ENCODE measurements at regions not wholly inside any gene's neighbourhood (a gene's known extent, or its start where the extent isn't known, plus 50 kb on each side); places are given as distances from the start of the nearest gene placed in this dataset.

DNA sequence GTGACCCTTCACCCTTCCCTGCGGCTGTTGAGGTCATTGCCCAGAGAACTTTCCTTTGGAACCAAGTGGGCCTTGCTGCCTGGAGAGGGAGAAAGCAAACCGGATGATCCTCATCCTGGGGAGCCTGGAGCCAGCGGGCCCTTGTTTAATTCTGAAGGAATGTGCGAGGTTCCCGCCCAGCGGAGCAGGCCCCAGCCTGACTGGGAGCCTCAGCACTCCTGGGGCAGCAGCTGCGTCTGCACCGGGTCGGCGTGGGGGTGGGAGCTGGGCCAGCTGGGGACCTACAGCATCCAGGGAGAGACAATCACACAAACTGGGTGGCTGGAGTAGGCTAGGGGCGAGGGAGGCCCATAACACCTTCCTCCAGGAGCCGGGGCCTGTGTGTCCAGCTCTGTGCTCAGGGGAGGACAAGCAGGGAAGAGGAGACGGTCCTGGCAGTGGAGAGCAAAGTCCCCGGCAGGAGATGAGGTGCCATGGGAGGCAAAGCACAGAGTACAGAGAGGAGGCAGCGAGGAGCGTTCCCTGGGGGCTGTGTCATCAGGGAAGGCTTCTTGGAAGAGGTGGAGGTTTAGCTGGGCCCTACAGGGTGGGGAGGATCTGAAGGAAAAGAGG, 61.9 kb upstream of the HAAO start (continued):
- TF ChIP-seq, protein P1, sequence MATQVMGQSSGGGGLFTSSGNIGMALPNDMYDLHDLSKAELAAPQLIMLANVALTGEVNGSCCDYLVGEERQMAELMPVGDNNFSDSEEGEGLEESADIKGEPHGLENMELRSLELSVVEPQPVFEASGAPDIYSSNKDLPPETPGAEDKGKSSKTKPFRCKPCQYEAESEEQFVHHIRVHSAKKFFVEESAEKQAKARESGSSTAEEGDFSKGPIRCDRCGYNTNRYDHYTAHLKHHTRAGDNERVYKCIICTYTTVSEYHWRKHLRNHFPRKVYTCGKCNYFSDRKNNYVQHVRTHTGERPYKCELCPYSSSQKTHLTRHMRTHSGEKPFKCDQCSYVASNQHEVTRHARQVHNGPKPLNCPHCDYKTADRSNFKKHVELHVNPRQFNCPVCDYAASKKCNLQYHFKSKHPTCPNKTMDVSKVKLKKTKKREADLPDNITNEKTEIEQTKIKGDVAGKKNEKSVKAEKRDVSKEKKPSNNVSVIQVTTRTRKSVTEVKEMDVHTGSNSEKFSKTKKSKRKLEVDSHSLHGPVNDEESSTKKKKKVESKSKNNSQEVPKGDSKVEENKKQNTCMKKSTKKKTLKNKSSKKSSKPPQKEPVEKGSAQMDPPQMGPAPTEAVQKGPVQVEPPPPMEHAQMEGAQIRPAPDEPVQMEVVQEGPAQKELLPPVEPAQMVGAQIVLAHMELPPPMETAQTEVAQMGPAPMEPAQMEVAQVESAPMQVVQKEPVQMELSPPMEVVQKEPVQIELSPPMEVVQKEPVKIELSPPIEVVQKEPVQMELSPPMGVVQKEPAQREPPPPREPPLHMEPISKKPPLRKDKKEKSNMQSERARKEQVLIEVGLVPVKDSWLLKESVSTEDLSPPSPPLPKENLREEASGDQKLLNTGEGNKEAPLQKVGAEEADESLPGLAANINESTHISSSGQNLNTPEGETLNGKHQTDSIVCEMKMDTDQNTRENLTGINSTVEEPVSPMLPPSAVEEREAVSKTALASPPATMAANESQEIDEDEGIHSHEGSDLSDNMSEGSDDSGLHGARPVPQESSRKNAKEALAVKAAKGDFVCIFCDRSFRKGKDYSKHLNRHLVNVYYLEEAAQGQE (IDR thresholded peaks at IDR 0.05; ENCODE audit: unreplicated experiment), result no peak
- no peak for TF ChIP-seq EZH2 (IDR thresholded peaks at IDR 0.05; ENCODE audit: low read depth, unreplicated experiment)

DNA sequence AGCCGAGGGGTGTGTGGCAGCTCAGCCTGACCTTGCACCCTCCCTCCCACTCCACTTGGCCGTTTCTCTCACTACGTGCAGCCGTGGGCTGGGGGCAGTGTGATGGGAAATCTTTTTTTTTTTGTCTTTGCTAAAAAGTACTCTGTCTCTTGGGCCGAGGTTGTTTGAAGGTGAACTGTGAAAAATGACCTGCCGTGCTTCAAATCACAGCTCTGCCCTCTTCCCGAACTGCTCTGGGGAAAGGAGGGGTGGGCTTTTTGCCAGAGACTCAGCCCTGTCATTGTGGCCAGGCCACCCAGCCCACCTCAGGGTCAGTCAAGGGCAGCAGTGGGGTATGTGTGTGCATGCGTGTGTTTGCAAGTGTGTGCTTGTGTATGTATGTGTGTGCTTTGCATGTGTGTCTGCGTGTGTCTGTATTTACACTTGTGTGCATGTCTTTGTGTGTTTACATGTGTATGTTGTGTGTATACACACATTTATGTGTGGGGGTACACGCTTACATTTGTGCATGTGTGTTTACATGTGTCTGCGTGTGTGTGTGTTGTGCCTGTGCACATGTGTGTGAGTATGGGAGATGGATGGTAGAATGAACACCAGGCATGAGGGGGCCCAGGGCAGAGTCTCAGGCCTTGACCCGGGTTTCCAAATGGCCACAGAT, 61.3 kb upstream of the HAAO start:
- Mint-ChIP-seq H3K4me1 (peaks cover 2% of the 10 kb centered on the region), H3K27me3 (ENCODE audit: insufficient read depth, low read depth, poor library complexity) (no peaks in the 10 kb centered on the region), H3K27ac (peak overlapping the region; percentile 66; the same call in 1 of the 2 replicates), H3K36me3 (ENCODE audit: low read depth) (no peaks in the 10 kb centered on the region), H3K9me3 (no peaks in the 10 kb centered on the region), H3K4me3 (no peak overlapping the region)
- Histone ChIP-seq H3K4me1 (ENCODE audit: insufficient read depth) (no peaks in the 10 kb centered on the region), H3K36me3 (ENCODE audit: insufficient read depth) (no peaks in the 10 kb centered on the region), H2AFZ (no peak overlapping the region), H3K4me2 (no peak overlapping the region), H4K20me1 (replicated peaks; ENCODE audit: insufficient read depth) (no peaks in the 10 kb centered on the region), H3K9me2 (ENCODE audit: insufficient read depth) (no peaks in the 10 kb centered on the region), H3K79me2 (replicated peaks; ENCODE audit: insufficient read depth) (no peaks in the 10 kb centered on the region), H3K27ac (ENCODE audit: low read depth) (no peak overlapping the region), H3F3A (replicated peaks; ENCODE audit: low read depth) (no peaks in the 10 kb centered on the region), H3K4me3 (no peak overlapping the region), H3K27me3 (ENCODE audit: insufficient read depth) (no peaks in the 10 kb centered on the region)
- TF ChIP-seq CREB1 (CRISPR knock-in tag; IDR thresholded peaks at IDR 0.05; ENCODE audit: low read depth) (no peak), ZNF114 (CRISPR knock-in tag; IDR thresholded peaks at IDR 0.05) (no peak), JUNB (IDR thresholded peaks at IDR 0.05; ENCODE audit: unreplicated experiment) (no peak), NANOG (IDR thresholded peaks at IDR 0.05; ENCODE audit: borderline replicate concordance) (no peak)
- TF ChIP-seq, protein P1 (IDR thresholded peaks at IDR 0.05; ENCODE audit: unreplicated experiment), result no peak
- TF ChIP-seq, protein P2, sequence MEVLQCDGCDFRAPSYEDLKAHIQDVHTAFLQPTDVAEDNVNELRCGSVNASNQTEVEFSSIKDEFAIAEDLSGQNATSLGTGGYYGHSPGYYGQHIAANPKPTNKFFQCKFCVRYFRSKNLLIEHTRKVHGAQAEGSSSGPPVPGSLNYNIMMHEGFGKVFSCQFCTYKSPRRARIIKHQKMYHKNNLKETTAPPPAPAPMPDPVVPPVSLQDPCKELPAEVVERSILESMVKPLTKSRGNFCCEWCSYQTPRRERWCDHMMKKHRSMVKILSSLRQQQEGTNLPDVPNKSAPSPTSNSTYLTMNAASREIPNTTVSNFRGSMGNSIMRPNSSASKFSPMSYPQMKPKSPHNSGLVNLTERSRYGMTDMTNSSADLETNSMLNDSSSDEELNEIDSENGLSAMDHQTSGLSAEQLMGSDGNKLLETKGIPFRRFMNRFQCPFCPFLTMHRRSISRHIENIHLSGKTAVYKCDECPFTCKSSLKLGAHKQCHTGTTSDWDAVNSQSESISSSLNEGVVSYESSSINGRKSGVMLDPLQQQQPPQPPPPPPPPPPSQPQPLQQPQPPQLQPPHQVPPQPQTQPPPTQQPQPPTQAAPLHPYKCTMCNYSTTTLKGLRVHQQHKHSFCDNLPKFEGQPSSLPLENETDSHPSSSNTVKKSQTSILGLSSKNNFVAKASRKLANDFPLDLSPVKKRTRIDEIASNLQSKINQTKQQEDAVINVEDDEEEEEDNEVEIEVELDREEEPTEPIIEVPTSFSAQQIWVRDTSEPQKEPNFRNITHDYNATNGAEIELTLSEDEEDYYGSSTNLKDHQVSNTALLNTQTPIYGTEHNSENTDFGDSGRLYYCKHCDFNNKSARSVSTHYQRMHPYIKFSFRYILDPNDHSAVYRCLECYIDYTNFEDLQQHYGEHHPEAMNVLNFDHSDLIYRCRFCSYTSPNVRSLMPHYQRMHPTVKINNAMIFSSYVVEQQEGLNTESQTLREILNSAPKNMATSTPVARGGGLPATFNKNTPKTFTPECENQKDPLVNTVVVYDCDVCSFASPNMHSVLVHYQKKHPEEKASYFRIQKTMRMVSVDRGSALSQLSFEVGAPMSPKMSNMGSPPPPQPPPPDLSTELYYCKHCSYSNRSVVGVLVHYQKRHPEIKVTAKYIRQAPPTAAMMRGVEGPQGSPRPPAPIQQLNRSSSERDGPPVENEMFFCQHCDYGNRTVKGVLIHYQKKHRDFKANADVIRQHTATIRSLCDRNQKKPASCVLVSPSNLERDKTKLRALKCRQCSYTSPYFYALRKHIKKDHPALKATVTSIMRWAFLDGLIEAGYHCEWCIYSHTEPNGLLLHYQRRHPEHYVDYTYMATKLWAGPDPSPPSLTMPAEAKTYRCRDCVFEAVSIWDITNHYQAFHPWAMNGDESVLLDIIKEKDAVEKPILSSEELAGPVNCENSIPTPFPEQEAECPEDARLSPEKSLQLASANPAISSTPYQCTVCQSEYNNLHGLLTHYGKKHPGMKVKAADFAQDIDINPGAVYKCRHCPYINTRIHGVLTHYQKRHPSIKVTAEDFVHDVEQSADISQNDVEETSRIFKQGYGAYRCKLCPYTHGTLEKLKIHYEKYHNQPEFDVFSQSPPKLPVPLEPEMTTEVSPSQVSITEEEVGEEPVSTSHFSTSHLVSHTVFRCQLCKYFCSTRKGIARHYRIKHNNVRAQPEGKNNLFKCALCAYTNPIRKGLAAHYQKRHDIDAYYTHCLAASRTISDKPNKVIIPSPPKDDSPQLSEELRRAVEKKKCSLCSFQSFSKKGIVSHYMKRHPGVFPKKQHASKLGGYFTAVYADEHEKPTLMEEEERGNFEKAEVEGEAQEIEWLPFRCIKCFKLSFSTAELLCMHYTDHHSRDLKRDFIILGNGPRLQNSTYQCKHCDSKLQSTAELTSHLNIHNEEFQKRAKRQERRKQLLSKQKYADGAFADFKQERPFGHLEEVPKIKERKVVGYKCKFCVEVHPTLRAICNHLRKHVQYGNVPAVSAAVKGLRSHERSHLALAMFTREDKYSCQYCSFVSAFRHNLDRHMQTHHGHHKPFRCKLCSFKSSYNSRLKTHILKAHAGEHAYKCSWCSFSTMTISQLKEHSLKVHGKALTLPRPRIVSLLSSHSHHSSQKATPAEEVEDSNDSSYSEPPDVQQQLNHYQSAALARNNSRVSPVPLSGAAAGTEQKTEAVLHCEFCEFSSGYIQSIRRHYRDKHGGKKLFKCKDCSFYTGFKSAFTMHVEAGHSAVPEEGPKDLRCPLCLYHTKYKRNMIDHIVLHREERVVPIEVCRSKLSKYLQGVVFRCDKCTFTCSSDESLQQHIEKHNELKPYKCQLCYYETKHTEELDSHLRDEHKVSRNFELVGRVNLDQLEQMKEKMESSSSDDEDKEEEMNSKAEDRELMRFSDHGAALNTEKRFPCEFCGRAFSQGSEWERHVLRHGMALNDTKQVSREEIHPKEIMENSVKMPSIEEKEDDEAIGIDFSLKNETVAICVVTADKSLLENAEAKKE (CRISPR knock-in tag; IDR thresholded peaks at IDR 0.05), result no peak
- TF ChIP-seq, protein P3, sequence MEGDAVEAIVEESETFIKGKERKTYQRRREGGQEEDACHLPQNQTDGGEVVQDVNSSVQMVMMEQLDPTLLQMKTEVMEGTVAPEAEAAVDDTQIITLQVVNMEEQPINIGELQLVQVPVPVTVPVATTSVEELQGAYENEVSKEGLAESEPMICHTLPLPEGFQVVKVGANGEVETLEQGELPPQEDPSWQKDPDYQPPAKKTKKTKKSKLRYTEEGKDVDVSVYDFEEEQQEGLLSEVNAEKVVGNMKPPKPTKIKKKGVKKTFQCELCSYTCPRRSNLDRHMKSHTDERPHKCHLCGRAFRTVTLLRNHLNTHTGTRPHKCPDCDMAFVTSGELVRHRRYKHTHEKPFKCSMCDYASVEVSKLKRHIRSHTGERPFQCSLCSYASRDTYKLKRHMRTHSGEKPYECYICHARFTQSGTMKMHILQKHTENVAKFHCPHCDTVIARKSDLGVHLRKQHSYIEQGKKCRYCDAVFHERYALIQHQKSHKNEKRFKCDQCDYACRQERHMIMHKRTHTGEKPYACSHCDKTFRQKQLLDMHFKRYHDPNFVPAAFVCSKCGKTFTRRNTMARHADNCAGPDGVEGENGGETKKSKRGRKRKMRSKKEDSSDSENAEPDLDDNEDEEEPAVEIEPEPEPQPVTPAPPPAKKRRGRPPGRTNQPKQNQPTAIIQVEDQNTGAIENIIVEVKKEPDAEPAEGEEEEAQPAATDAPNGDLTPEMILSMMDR (conservative IDR thresholded peaks at IDR 0.05; ENCODE audit: low read depth in 2 of 2), result no peak
- ATAC-seq (no peak), DNase-seq (ENCODE audit: low spot score) (no peak)

Measured in GM23338 (cell line).